HG02610 (cell line): ENCODE measurements at regions not wholly inside any gene's neighbourhood (a gene's known extent, or its start where the extent isn't known, plus 50 kb on each side); places are given as distances from the start of the nearest gene placed in this dataset.
"Not testable (repeated sequence)": the region's sequence is repeated elsewhere in the genome, so short reads cannot be mapped to it uniquely, and the experiment has no call there.

Experiments used
- ATAC-seq: cut with Tn5 transposase; IDR thresholded peaks from one replicate; pipeline ENCODE4 v1.9.1; 2021; ENCODE audit warnings: mild to moderate bottlenecking, moderate library complexity; ENCODE audit not compliant: unreplicated experiment

DNA sequence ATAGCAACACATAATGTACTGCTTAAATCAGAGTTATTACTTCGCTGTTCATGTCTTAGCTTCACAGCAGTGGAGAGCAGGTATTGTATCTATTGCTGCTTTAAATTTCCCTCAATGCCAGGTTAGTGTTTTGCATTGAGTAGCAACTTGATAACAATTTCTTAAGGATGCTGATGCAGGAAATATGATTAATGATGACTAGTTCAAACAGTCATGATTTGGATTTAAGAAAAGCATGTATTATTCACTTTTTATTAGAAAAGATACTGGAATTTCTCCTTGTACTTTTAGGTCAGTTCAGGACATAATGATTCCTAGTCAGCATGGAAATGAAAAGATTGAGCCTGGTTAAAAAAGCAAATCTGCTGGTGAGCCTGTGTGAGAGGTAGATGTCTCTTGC is 67.2 kb upstream of the ARHGAP29 start:
- no peak for ATAC-seq

DNA sequence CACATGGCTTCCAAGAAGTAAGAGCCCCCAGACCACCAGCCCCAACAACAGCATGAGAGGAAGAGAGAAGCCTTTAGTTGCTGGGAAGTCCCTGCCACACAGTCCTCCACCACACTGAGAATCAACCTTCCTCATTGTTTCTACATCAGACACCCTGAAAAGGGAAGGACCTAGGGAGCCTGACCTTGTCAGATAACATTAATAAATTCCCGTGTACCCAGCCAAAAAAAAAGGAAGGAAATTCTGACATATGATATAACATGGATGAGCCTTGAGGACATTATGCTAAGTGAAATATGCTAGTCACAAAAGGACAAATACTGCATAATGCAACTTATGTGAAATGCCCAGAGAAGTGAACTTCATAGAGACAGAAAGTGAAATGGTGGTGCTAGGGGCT is 65.6 kb upstream of the ARHGAP29 start:
- no peak for ATAC-seq

DNA sequence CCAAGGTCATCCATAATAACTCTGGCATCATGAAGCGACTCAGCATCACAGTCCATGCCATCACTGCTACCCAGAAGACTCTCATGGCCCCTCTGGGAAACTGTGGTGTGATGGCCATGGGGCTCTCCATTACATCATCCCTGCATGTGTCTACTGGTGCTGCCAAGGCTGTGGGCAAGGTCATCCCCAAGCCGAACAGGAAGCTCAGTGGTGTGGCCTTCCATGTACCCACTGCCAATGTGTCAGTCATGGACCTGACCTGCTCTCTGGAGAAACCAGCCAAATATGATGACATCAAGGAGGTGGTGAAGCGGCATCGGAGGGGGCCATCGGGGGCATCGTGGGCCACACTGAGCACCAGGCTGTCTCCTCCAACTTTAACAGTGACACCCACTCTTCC is 65.1 kb upstream of the ARHGAP29 start:
- ATAC-seq = no peak

DNA sequence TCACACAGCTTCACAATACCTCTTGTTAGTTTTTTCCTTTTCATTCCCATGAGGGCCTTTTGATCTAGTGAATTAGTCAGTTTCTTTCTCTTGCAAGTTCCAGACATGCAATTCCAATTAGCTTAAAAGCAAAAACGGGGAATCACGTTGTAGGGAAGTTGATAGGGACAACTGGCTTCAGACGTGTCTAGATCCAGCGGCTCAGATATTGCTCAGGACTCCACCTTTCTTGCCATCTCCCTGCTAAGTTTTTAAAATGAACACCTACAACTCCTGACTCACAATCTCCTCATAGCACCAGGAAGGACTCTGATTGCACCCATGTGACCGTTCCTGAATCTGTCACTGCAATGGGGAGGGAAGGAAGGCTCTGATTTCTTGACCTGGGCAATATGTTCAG is 63.8 kb upstream of the ARHGAP29 start:
- no peak for ATAC-seq

DNA sequence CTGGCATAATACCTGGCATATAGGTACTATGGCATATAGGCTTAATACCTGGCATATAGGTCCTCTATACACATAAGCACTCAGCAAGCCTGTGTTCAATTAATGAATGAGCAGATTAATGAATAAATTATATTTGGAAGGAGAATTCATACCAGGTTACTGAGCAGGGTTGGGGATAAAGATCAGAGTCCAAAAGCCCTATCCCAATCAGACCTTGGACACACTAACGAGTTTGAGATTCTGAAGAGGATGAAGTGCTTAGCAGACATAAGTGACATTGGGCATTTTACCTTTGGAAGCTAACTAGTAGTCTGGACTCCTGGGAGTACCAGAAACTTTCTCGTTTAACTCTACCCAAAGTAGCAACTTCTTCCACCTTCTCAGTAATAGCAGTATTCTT is 63.3 kb upstream of the ARHGAP29 start:
- ATAC-seq = no peak

DNA sequence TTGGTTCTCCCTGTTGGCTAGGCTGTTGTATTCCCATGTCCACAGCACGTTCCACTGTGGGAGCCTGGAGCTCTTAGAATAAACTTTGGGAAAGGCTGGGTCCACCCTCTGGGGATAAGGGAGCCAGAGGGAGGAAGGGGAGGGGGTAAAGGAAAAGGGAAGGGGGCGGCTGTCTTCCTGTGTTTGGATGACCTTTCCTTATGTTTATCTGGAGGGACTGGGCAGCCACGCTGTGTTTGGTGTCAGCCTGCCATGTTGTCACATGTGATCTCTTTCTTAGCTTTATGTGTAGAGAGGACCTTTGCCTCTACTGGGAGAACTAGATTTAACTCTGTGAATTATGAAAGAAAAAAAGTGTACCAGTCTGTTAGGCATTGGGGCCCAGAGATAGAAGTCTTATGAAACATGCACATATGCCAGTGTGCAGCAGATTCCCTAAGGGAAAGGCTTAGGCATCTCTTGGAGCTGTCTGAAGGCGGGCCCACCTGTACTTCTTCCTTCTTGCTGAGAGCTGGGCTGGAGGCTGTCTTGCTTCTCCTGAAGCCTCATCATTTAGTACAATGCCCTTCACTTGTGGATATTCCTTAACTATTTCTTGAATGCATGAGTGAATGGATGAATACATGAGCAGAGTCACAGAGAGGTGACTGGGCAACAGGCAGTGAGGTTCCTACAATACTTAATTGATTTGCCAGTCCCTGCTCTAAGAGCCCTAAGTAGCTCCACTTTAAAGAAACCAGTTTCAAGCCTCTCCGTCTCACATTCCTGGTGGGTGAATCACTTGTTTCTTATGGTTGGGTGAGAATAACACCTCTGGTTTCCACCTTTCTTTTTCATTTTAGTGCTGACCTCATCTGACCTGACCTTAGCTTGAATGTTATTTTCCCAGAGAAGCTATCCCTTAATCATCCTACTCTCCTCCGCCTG is 62.5 kb upstream of the ARHGAP29 start:
- no peak for ATAC-seq

DNA sequence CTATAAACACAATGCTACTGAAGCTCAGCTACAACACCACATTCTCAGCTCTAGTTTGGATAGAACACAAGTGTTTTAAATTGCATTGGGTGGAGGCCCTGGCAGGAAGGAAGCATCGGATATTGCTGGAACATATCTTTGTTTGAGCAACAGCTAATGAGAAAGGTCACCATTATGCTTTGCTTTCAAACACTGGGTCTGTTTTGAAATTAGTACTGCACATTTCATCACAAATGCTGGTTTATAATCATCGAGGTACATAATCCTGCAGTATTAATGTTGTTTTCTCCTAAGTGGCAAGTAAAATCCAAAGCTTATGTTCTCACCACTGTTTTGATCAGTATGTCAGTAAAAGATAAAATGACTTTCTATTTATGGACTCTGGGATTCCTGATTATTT is 61.5 kb upstream of the ARHGAP29 start:
- ATAC-seq = no peak

DNA sequence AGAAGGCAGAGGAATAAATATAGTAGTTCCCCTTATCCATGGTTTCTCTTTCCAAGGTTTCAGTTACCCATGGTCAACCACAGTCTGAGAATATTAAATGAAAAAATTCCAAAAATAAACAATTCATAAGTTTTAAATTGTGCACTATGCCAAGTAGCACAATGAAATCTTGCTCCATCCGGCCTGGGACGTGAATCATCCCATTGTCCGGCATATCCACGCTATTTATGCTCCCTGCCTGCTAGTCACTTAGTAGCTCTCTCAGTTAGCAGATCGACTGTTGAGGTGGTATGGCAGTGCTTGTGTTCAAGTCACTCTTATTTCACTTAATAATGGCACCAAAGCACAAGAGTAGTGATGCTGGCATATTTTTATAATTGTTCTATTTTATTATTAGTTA is 58.6 kb upstream of the ARHGAP29 start:
- ATAC-seq = no peak

DNA sequence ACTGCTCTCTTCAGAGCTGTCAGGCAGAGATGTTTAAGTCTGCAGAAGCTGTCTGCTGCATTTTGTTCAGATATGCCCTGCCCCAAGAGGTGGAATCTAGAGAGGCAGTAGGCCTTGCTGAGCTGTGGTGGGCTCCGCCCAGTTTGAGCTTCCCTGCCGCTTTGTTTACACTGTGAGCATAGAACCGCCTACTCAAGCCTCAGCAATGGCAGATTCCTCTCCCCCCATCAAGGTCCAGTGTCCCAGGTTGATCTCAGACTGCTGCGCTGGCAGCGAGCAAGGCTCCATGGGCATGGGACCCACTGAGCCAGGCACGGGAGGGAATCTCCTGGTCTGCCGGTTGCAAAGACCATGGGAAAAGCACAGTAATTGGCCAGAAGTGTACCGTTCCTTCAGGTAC is 55.6 kb upstream of the ARHGAP29 start:
- not testable (repeated sequence) for ATAC-seq

DNA sequence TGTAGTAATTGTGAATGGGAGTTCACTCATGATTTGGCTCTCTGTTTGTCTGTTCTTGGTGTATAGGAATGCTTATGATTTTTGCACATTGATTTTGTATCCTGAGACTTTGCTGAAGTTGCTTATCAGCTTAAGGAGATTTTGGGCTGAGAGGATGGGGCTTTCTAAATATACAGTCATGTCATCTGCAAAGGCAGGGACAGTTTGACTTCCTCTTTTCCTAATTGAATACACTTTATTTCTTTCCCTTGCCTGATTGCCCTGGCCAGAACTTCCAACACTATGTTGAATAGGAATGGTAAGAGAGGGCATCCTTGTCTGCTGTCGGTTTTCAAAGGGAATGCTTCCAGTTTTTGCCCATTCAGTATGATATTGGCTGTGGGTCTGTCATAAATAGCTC is 51.9 kb upstream of the ARHGAP29 start:
- not testable (repeated sequence) for ATAC-seq
